Tibial artery (tissue), 4 donors: ENCODE measurements at regions not wholly inside any gene's neighbourhood (a gene's known extent, or its start where the extent isn't known, plus 50 kb on each side); places are given as distances from the start of the nearest gene placed in this dataset.

Experiments
- DNase-seq, 2 donors: peaks; one replicate each; pipeline ENCODE4 v3.0.0-alpha.2; 2019
- H3K27ac ChIP-seq, 2 donors: fragments of 200-600 bp; sonication (generic) in 1 of 2; 1 replicate in 1 of 2; 2 replicates in 1 of 2; pipeline ENCODE4 v1.5.1; 2018 to 2019; ENCODE audit warnings: mild to moderate bottlenecking in 1 of 2
- H3K27me3 ChIP-seq, 2 donors: fragments of 200-600 bp; sonication (generic) in 1 of 2; one replicate each; pipeline versions ENCODE4 v1.5.1 to v1.6.0; 2016 to 2019
- H3K36me3 ChIP-seq, 3 donors: fragments of 200-600 bp; sonication (generic) in 2 of 3; one replicate each; pipeline ENCODE4 v1.5.1; 2016 to 2019; ENCODE audit warnings: mild to moderate bottlenecking in 2 of 3
- H3K4me1 ChIP-seq, 4 donors: fragments of 200-600 bp; sonication (generic) in 2 of 4; 1 replicate in 3 of 4; 2 replicates in 1 of 4; pipeline ENCODE4 v1.5.1; 2016 to 2019
- H3K4me3 ChIP-seq, 2 donors: fragments of 200-600 bp; sonication (generic) in 1 of 2; 1 replicate in 1 of 2; 2 replicates in 1 of 2; pipeline ENCODE4 v1.5.1; 2018 to 2019; ENCODE audit warnings: mild to moderate bottlenecking in 2 of 2
- H3K9me3 ChIP-seq, 3 donors: fragments of 200-600 bp; sonication (generic) in 1 of 3; one replicate each; pipeline ENCODE4 v1.5.1; 2016 to 2019
- intact Hi-C: fragments of 100-400 bp; cut with DNase I; formaldehyde crosslinking; loops from one replicate; pipeline ENCODE4 v1.15.0; 2023; ENCODE audit warnings: low total_unique reads
- TF ChIP-seq, protein P1 (sequence below), 2 experiments: fragments of 200-600 bp in 1 of 2; fragments of 450-650 bp in 1 of 2; IDR thresholded peaks; one replicate each; pipeline ENCODE4 v1.5.1; 2017 to 2019; ENCODE audit warnings: antibody characterized with exemption in 2 of 2, mild to moderate bottlenecking in 1 of 2, moderate library complexity in 1 of 2

DNA sequence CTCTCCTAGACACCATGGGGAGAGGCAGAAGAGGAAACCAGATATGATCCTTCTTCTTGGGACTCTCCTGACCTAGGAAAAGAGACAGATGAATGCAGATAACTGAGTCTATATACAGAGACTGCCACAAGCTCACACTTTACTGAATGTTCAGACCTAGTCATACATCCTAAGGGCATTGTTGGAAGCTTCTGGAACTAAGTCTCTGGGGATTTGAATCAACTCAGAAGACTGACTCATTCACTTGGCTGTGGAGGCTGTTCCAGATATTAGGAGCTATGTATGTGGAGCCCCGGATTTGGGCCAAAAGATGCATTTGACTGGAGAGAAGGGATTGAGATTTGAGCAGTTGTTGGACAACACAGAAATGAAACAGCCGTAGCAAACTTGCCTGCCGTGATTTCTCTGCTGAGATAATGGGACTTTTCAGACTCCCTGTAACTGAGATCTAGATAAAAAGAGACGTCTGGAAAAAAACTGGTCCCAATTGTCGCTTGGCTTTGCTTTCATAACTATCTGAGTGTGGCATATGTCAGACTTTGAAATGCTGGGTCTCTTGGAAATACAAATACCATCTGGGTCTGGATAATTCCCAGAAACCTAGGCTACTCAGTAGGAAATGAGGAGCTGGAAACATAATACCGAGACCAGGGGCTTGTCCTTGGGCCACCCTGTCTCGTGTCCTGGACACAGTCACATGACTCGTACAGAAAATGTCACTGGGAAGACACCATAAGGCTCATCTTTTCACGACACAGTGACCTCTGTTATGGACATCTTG is 396.8 kb downstream of the NUAK1 start:
- Histone ChIP-seq H3K27ac (peak overlapping the region; percentile 71 to 74), H3K36me3 (no peaks in the 10 kb centered on the region), H3K9me3 (no peaks in the 10 kb centered on the region), H3K4me1 (peaks cover 0 to 75% (median 40%) of the 10 kb centered on the region in 4 donors), H3K4me3 (peak overlapping the region in 1 of 2 donors; percentile 1), H3K27me3 (no peaks in the 10 kb centered on the region)
- DNase-seq, result peak; percentile 42 to 70
- TF ChIP-seq, protein P1, sequence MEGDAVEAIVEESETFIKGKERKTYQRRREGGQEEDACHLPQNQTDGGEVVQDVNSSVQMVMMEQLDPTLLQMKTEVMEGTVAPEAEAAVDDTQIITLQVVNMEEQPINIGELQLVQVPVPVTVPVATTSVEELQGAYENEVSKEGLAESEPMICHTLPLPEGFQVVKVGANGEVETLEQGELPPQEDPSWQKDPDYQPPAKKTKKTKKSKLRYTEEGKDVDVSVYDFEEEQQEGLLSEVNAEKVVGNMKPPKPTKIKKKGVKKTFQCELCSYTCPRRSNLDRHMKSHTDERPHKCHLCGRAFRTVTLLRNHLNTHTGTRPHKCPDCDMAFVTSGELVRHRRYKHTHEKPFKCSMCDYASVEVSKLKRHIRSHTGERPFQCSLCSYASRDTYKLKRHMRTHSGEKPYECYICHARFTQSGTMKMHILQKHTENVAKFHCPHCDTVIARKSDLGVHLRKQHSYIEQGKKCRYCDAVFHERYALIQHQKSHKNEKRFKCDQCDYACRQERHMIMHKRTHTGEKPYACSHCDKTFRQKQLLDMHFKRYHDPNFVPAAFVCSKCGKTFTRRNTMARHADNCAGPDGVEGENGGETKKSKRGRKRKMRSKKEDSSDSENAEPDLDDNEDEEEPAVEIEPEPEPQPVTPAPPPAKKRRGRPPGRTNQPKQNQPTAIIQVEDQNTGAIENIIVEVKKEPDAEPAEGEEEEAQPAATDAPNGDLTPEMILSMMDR (IDR thresholded peaks at IDR 0.05), result no peak
- intact Hi-C loops, result no loop called here

DNA sequence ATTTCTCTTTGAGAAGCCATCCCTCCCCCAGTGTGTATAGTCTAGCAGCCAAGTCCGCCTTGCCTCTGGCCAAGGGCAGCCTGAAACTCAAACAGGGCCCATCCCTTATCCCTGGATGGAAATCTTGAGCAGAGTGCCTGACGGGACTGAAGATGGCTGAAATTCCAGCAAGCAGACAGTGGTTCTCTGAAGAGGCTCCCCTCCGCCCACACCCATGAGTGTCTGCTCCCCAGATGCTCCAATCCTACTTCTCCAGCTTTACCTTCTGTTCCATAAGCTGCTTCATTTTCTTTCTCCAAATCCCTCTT is 396.2 kb downstream of the NUAK1 start:
- peaks cover 0 to 78% (median 43%) of the 10 kb centered on the region in 4 donors for H3K4me1 ChIP-seq

DNA sequence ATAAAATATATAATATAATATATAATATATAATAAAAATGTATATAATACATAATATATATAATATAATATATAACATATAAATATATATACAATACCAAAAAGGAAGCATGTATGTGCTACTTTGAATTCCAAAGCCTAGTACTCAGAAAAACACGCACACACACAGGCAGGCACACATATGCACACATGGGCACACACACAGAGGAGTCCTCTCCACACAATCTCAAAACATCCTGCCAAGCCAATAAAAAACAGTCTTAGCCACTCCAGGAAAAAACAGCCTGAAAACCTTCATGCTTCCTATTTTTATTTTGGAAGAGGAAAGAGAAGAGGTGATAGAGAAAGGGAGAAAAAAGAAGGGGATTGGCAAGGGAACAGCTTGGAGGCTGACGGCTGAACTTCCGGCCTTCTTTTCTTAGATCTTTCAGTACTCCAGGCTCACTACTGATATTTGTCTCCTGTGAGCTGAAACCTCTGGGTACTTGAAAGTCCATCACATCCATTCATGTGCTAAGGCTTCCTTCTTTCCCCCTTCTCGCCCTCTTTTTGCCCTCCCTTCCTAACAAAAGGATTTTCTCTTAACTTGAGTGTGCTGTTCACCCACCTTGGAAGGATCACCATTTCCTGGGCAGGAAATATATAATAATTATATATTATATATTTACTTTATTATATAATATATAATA is 394.2 kb downstream of the NUAK1 start:
- no peaks in the 10 kb centered on the region for H3K9me3 ChIP-seq
- no peak overlapping the region for H3K4me3 ChIP-seq
- no peak for DNase-seq
- H3K36me3 ChIP-seq, result no peaks in the 10 kb centered on the region
- intact Hi-C loops, result no loop called here
- H3K27me3 ChIP-seq, result no peaks in the 10 kb centered on the region
- H3K27ac ChIP-seq, result peak overlapping the region in 1 of 2 donors; percentile 52
- TF ChIP-seq, protein P1 (IDR thresholded peaks at IDR 0.05), result no peak
- peaks cover 0 to 81% (median 50%) of the 10 kb centered on the region in 4 donors for H3K4me1 ChIP-seq

More for the DNA sequence above, 396.2 kb downstream of the NUAK1 start:
- no peaks in the 10 kb centered on the region for H3K9me3 ChIP-seq
- intact Hi-C loops, result no loop called here
- peak overlapping the region; percentile 71 to 74 for H3K27ac ChIP-seq
- TF ChIP-seq, protein P1 (IDR thresholded peaks at IDR 0.05), result no peak
- H3K4me3 ChIP-seq, result peak overlapping the region in 1 of 2 donors; percentile 1
- no peak for DNase-seq
- no peaks in the 10 kb centered on the region for H3K36me3 ChIP-seq
- H3K27me3 ChIP-seq, result no peaks in the 10 kb centered on the region

DNA sequence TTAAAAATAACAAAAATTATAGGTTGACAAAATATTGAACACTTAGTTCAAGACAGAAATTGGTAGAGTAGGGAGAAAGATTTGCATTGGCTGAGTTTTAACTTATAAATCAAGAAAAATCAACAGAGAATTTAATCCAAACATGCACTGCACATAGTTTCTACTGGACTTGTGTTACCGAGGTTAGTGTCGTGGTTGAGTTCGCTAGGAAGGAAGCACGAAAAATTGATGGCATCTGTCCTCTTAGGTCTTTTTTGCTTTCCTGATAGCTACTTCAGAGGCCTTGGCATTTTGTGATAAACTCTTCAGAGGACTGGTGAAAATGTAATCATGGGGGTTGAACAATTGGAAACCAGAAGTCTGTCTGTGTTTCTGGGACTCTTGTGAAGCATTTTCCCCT is 392.9 kb downstream of the NUAK1 start:
- H3K27me3 ChIP-seq, result no peaks in the 10 kb centered on the region
- no peak overlapping the region for H3K4me3 ChIP-seq
- peaks cover 0 to 79% (median 45%) of the 10 kb centered on the region in 4 donors for H3K4me1 ChIP-seq
- H3K9me3 ChIP-seq, result no peaks in the 10 kb centered on the region
- TF ChIP-seq, protein P1 (IDR thresholded peaks at IDR 0.05), result no peak
- intact Hi-C loops, result no loop called here
- peak overlapping the region; percentile 42 to 52 for H3K27ac ChIP-seq
- no peak for DNase-seq
- no peaks in the 10 kb centered on the region for H3K36me3 ChIP-seq

DNA sequence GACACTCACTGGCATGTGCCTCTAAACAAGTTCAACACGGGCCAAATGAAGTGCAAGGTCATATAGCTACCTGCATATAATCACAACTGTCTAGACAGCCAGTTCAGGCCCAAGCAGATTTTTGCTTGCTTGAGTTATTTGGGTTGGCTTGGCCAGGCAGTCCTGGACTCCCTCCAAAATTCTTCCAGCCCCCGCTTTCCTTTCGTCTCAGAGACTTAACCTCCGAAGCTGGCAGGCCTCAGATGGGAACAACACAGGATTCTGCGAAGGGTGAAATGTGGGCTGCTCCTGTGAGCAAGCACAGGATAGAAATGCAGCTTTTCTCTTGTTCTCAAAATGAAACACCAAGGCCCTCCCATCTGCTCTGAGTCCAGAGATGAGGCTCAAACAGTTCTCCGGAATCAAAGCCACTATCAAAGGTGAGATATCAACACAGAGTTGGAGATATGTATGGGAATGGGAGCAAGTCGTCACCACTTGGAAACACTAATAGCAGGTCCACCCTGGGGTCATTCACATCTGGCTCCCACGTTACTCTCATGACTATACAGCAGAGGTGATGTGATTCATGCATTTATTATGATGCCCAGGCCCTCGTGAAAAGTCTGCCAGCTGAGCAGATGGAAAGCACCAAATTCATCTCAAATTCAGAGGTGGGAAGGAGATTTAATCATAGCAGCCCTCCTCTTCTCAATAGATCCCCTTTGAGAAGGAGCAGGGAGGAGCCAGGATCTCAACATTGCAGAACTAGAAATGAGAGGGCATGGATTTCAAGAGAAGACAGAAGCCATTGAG is 389.8 kb downstream of the NUAK1 start:
- intact Hi-C loops, result no loop called here

More for the DNA sequence above, 389.8 kb downstream of the NUAK1 start:
- peak; percentile 51 to 85 for DNase-seq
- Histone ChIP-seq H3K27ac (peak overlapping the region; percentile 72 to 75), H3K36me3 (no peaks in the 10 kb centered on the region), H3K9me3 (no peaks in the 10 kb centered on the region), H3K27me3 (no peaks in the 10 kb centered on the region), H3K4me1 (peaks cover 0 to 58% (median 26%) of the 10 kb centered on the region in 4 donors), H3K4me3 (no peak overlapping the region)
- TF ChIP-seq, protein P1 (IDR thresholded peaks at IDR 0.05), result no peak
